ENCODE measurements at regions not wholly inside any gene's neighbourhood (a gene's known extent, or its start where the extent isn't known, plus 50 kb on each side); places are given as distances from the start of the nearest gene placed in this dataset.

GRCh38 chr18:6638447-6638846 lies 91.1 kb upstream of the ARHGAP28 start:
- ChIA-PET CTCF (ENCODE audit: partially characterized antibody) (no interaction called here), POLR2A (ENCODE audit: partially characterized antibody) (no interaction called here)
- H3K9ac ChIP-seq (replicated peaks in 1 of 4; ENCODE audit: extremely low read depth in 1 of 4, low read depth in 3 of 4, low read length in 3 of 4), result no peak overlapping the region
- no peaks in the 10 kb centered on the region for H3K9me3 ChIP-seq (ENCODE audit: insufficient read depth in 2 of 2, low read depth in 1 of 2, low read length in 1 of 2)
- H4K8ac ChIP-seq (ENCODE audit: extremely low read depth, insufficient read depth, low read length), result no peak overlapping the region
- no peak overlapping the region for H2AK5ac ChIP-seq (ENCODE audit: low read depth, low read length)
- H3K4ac ChIP-seq (replicated peaks; ENCODE audit: insufficient read length, low read depth, low read length), result no peak overlapping the region
- no peaks in the 10 kb centered on the region for H3K36me3 ChIP-seq (ENCODE audit: control insufficient read depth in 2 of 4, insufficient read depth in 4 of 4, low read length in 3 of 4)
- DNase-seq (ENCODE audit: low read depth in 1 of 2, low spot score in 2 of 2), result no peak
- no peak overlapping the region for H4K5ac ChIP-seq (ENCODE audit: insufficient read length, low read depth, low read length)
- WGBS, 2 experiments (ENCODE audit: extremely low coverage in 1 of 2, insufficient coverage in 1 of 2, insufficient read length in 1 of 2, insufficient replicate concordance in 2 of 2, low coverage in 1 of 2, low lambda C conversion rate in 2 of 2, missing lambda C conversion rate in 1 of 2), result 92% methylated on average over 5 of the region's 5 CpGs; no CpG with 5 or more reads in 1 of the 2 experiments
- H3K27me3 ChIP-seq (replicated peaks in 1 of 4; ENCODE audit: control insufficient read depth in 3 of 4, extremely low read depth in 1 of 4, insufficient read depth in 3 of 4, low read length in 3 of 4), result no peaks in the 10 kb centered on the region
- H3K4me1 ChIP-seq (replicated peaks in 1 of 4; ENCODE audit: control insufficient read depth in 3 of 4, insufficient read depth in 4 of 4, low read length in 3 of 4), result peaks cover 0 to 5% (median 1%) of the 10 kb centered on the region in 4 experiments; a peak in 1 of 7 replicates
- H2BK15ac ChIP-seq (ENCODE audit: low read length), result no peak overlapping the region
- no peak overlapping the region for H2BK5ac ChIP-seq (ENCODE audit: low read depth, low read length)
- no peak for FAIRE-seq
- H4K20me1 ChIP-seq (replicated peaks in 1 of 2; ENCODE audit: control insufficient read depth in 1 of 2, insufficient read depth in 2 of 2, low read length in 2 of 2), result no peaks in the 10 kb centered on the region
- no peaks in the 10 kb centered on the region for H3K79me1 ChIP-seq (ENCODE audit: low read depth, low read length)
- H3K14ac ChIP-seq (ENCODE audit: insufficient read length), result no peak overlapping the region
- H3K4me3 ChIP-seq (ENCODE audit: extremely low read depth in 1 of 4, insufficient read depth in 2 of 4, low read depth in 3 of 4, low read length in 4 of 4), result no peak overlapping the region
- no peak overlapping the region for H2AFZ ChIP-seq (ENCODE audit: low read length)
- no peaks in the 10 kb centered on the region for H3K79me2 ChIP-seq (ENCODE audit: control insufficient read depth in 1 of 2, insufficient read depth in 2 of 2, low read length in 2 of 2)
- no peak overlapping the region for H3K56ac ChIP-seq (replicated peaks; ENCODE audit: insufficient read length, low read depth, low read length)
- H2BK120ac ChIP-seq (replicated peaks; ENCODE audit: low read depth, low read length), result no peak overlapping the region
- no peak overlapping the region for H3K27ac ChIP-seq (ENCODE audit: low read depth, low read length)
- no peak overlapping the region for H3K23ac ChIP-seq (ENCODE audit: insufficient read length)
- H3K23me2 ChIP-seq (ENCODE audit: low read depth, low read length), result no peaks in the 10 kb centered on the region
- no peak for TF ChIP-seq CHD1 (IDR thresholded peaks at IDR 0.05; ENCODE audit: low read depth, low read length)
- no peak for TF ChIP-seq SP1 (IDR thresholded peaks at IDR 0.05; ENCODE audit: low read depth, low read length)
- TF ChIP-seq NANOG (IDR thresholded peaks at IDR 0.05; ENCODE audit: insufficient read depth, low read depth, low read length, poor library complexity, severe bottlenecking), result no peak
- TF ChIP-seq SIRT6 (IDR thresholded peaks at IDR 0.05; ENCODE audit: low read length), result no peak
- no peak for TF ChIP-seq POU5F1 (IDR thresholded peaks at IDR 0.05; ENCODE audit: low read depth, low read length)
- no peak for TF ChIP-seq CREB1 (IDR thresholded peaks at IDR 0.05)
- H3K4me2 ChIP-seq (ENCODE audit: insufficient read depth in 1 of 2, low read depth in 2 of 2, low read length in 2 of 2), result no peak overlapping the region
- H4K91ac ChIP-seq (replicated peaks; ENCODE audit: insufficient read length, low read length), result no peak overlapping the region
- H3K18ac ChIP-seq (ENCODE audit: extremely low read depth, low read length), result no peak overlapping the region
- H2BK12ac ChIP-seq (ENCODE audit: low read depth, low read length), result no peak overlapping the region
- H2BK20ac ChIP-seq (ENCODE audit: low read length), result no peak overlapping the region
